ENCODE measurements at regions not wholly inside any gene's neighbourhood (a gene's known extent, or its start where the extent isn't known, plus 50 kb on each side); places are given as distances from the start of the nearest gene placed in this dataset.

GRCh38 chr16:80407265-80407987 is 133.4 kb upstream of the DYNLRB2 start:
- Mint-ChIP-seq H3K9me3 (no peaks in the 10 kb centered on the region), H3K4me3 (no peak overlapping the region), H3K27me3 (ENCODE audit: low read depth in 2 of 2) (peaks cover 13 to 36% of the 10 kb centered on the region in 2 donors), H3K4me1 (no peaks in the 10 kb centered on the region), H3K36me3 (no peaks in the 10 kb centered on the region), H3K27ac (no peak overlapping the region)
- DNase-seq (no peak), ATAC-seq (no peak)
- Histone ChIP-seq H3K9me3 (ENCODE audit: control insufficient read depth, insufficient read depth, low read length) (no peaks in the 10 kb centered on the region), H3K4me1 (ENCODE audit: control insufficient read depth, insufficient read depth, low read length) (no peaks in the 10 kb centered on the region), H3K27me3 (ENCODE audit: control insufficient read depth, insufficient read depth, low read length) (no peaks in the 10 kb centered on the region), H3K27ac (ENCODE audit: low read length) (no peak overlapping the region), H3K36me3 (ENCODE audit: control insufficient read depth, insufficient read depth, low read length) (no peaks in the 10 kb centered on the region), H3K4me3 (ENCODE audit: low read length) (no peak overlapping the region)
- intact Hi-C loops (cut with micrococcal nuclease): no loop called here
- WGBS (ENCODE audit: insufficient coverage): 94% methylated on average over 2 of the region's 3 CpGs
- TF ChIP-seq CTCF (IDR thresholded peaks at IDR 0.05): no peak

- Mint-ChIP-seq H3K4me1 (no peaks in the 10 kb centered on the region), H3K9me3 (no peaks in the 10 kb centered on the region), H3K27me3 (ENCODE audit: low read depth in 2 of 2) (peaks cover 13 to 36% of the 10 kb centered on the region in 2 donors), H3K27ac (no peak overlapping the region), H3K36me3 (no peaks in the 10 kb centered on the region), H3K4me3 (no peak overlapping the region)
- Histone ChIP-seq H3K9me3 (ENCODE audit: control insufficient read depth, insufficient read depth, low read length) (no peaks in the 10 kb centered on the region), H3K4me3 (ENCODE audit: low read length) (no peak overlapping the region), H3K27me3 (ENCODE audit: control insufficient read depth, insufficient read depth, low read length) (no peaks in the 10 kb centered on the region), H3K36me3 (ENCODE audit: control insufficient read depth, insufficient read depth, low read length) (no peaks in the 10 kb centered on the region), H3K4me1 (ENCODE audit: control insufficient read depth, insufficient read depth, low read length) (no peaks in the 10 kb centered on the region), H3K27ac (ENCODE audit: low read length) (no peak overlapping the region)
- DNase-seq: no peak
- no peak for TF ChIP-seq CTCF (IDR thresholded peaks at IDR 0.05)
- intact Hi-C loops (cut with micrococcal nuclease): no loop called here
- no peak for ATAC-seq
These were observed 135.9 kb upstream of the DYNLRB2 start for GRCh38 chr16:80404847-80405246.

GRCh38 chr16:80403894-80404293 is 136.9 kb upstream of the DYNLRB2 start:
- intact Hi-C loops (cut with micrococcal nuclease): no loop called here
- H3K27ac Mint-ChIP-seq: no peak overlapping the region
- no CpG with 5 or more reads among the region's 3 CpGs for WGBS (ENCODE audit: insufficient coverage)
- H3K9me3 Mint-ChIP-seq: no peaks in the 10 kb centered on the region
- TF ChIP-seq CTCF (IDR thresholded peaks at IDR 0.05): no peak
- no peaks in the 10 kb centered on the region for H3K36me3 Mint-ChIP-seq
- ATAC-seq (no peak), DNase-seq (no peak)
- Histone ChIP-seq H3K27ac (ENCODE audit: low read length) (no peak overlapping the region), H3K9me3 (ENCODE audit: control insufficient read depth, insufficient read depth, low read length) (no peaks in the 10 kb centered on the region), H3K4me1 (ENCODE audit: control insufficient read depth, insufficient read depth, low read length) (no peaks in the 10 kb centered on the region), H3K36me3 (ENCODE audit: control insufficient read depth, insufficient read depth, low read length) (no peaks in the 10 kb centered on the region), H3K27me3 (ENCODE audit: control insufficient read depth, insufficient read depth, low read length) (no peaks in the 10 kb centered on the region), H3K4me3 (ENCODE audit: low read length) (no peak overlapping the region)
- H3K4me1 Mint-ChIP-seq: no peaks in the 10 kb centered on the region
- H3K4me3 Mint-ChIP-seq: no peak overlapping the region
- peaks cover 12 to 39% of the 10 kb centered on the region in 2 donors for H3K27me3 Mint-ChIP-seq (ENCODE audit: low read depth in 2 of 2)

- Mint-ChIP-seq H3K27ac (no peak overlapping the region), H3K4me1 (no peaks in the 10 kb centered on the region), H3K4me3 (no peak overlapping the region), H3K9me3 (peaks cover 0 to 5% of the 10 kb centered on the region in 2 donors), H3K36me3 (no peaks in the 10 kb centered on the region), H3K27me3 (ENCODE audit: low read depth in 2 of 2) (peaks cover 15% of the 10 kb centered on the region in 2 donors)
- intact Hi-C loops (cut with micrococcal nuclease): no loop called here
- H3K36me3 ChIP-seq (ENCODE audit: control insufficient read depth, insufficient read depth, low read length): no peaks in the 10 kb centered on the region
- H3K27ac ChIP-seq (ENCODE audit: low read length): no peak overlapping the region
- no peak for TF ChIP-seq CTCF (IDR thresholded peaks at IDR 0.05)
- H3K4me3 ChIP-seq (ENCODE audit: low read length): no peak overlapping the region
- H3K4me1 ChIP-seq (ENCODE audit: control insufficient read depth, insufficient read depth, low read length): no peaks in the 10 kb centered on the region
- WGBS (ENCODE audit: insufficient coverage): 84% methylated on average over 5 of the region's 5 CpGs
- no peaks in the 10 kb centered on the region for H3K27me3 ChIP-seq (ENCODE audit: control insufficient read depth, insufficient read depth, low read length)
- DNase-seq: no peak
- ATAC-seq: no peak
- no peaks in the 10 kb centered on the region for H3K9me3 ChIP-seq (ENCODE audit: control insufficient read depth, insufficient read depth, low read length)
These were observed 149.8 kb upstream of the DYNLRB2 start for GRCh38 chr16:80390871-80391489.
